Activated CD8-positive, alpha-beta memory T cell treated with anti-CD3 and anti-CD28 coated beads, Interleukin-2, amount 10 ng/mL, durations not matched to agents 7 days and 5 days (primary cell): ENCODE measurements at regions not wholly inside any gene's neighbourhood (a gene's known extent, or its start where the extent isn't known, plus 50 kb on each side); places are given as distances from the start of the nearest gene placed in this dataset.
"Not testable (repeated sequence)": the region's sequence is repeated elsewhere in the genome, so short reads cannot be mapped to it uniquely, and the experiment has no call there.

Experiments
- ATAC-seq: fragments of 150-1000 bp; cut with Tn5 transposase; one replicate; pipeline ENCODE4 v1.10.0; 2021; ENCODE audit warnings: moderate library complexity
- CTCF ChIA-PET: fragments of 350-600 bp; sonication (Branson Sonifier 250); formaldehyde crosslinking; loops from one replicate; lab custom pipeline; 2021; ENCODE audit warnings: antibody characterized with exemption; lab: Charles Lee
- DNase-seq: peaks from one replicate; pipeline ENCODE4 v3.0.0-alpha.2; 2020
- H3K27ac Mint-ChIP-seq: one replicate; pipeline ENCODE4 v1.8.0; 2021; ENCODE audit warnings: mild to moderate bottlenecking, mixed read lengths
- H3K27me3 Mint-ChIP-seq: one replicate; pipeline ENCODE4 v1.8.0; 2021; ENCODE audit warnings: mixed read lengths
- H3K36me3 Mint-ChIP-seq: one replicate; pipeline ENCODE4 v1.8.0; 2021; ENCODE audit warnings: mild to moderate bottlenecking, mixed read lengths
- H3K4me1 Mint-ChIP-seq: one replicate; pipeline ENCODE4 v1.8.0; 2021; ENCODE audit warnings: mixed read lengths
- H3K4me3 Mint-ChIP-seq: one replicate; pipeline ENCODE4 v1.8.0; 2021; ENCODE audit warnings: mild to moderate bottlenecking, moderate library complexity, mixed read lengths
- H3K9me3 Mint-ChIP-seq: one replicate; pipeline ENCODE4 v1.8.0; 2022; ENCODE audit warnings: low read depth, mixed read lengths

DNA sequence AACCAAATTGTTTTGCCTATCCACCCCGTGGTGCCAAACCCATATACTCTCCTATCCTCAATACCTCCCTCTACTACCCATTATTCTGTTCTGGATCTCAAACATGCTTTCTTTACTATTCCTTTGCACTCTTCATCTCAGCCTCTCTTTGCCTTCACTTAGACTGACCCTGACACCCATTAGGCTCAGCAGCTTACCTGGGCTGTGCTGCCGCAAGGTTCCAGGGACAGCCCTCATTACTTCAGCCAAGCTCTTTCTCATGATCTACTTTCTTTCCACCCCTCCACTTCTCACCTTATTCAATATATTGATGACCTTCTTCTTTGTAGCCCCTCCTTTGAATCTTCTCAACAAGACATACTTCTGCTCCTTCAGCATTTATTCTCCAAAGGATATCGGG lies 517.9 kb downstream of the IRS2 start:
- H3K9me3 Mint-ChIP-seq, DNase-seq, H3K4me1 Mint-ChIP-seq, H3K27me3 Mint-ChIP-seq, CTCF ChIA-PET, H3K27ac Mint-ChIP-seq, H3K4me3 Mint-ChIP-seq, ATAC-seq, H3K36me3 Mint-ChIP-seq: not testable (repeated sequence)

- DNase-seq, H3K27me3 Mint-ChIP-seq, H3K36me3 Mint-ChIP-seq, CTCF ChIA-PET, H3K9me3 Mint-ChIP-seq, H3K27ac Mint-ChIP-seq, H3K4me1 Mint-ChIP-seq, ATAC-seq, H3K4me3 Mint-ChIP-seq: not testable (repeated sequence)
Observed at GRCh38 chr13:109267400-109267799, 519.0 kb downstream of the IRS2 start.

- H3K27ac Mint-ChIP-seq, H3K4me1 Mint-ChIP-seq, H3K36me3 Mint-ChIP-seq, H3K27me3 Mint-ChIP-seq, CTCF ChIA-PET, H3K4me3 Mint-ChIP-seq, ATAC-seq, DNase-seq, H3K9me3 Mint-ChIP-seq: not testable (repeated sequence)
Observed at GRCh38 chr13:109265438-109265742, 521.0 kb downstream of the IRS2 start.

DNA sequence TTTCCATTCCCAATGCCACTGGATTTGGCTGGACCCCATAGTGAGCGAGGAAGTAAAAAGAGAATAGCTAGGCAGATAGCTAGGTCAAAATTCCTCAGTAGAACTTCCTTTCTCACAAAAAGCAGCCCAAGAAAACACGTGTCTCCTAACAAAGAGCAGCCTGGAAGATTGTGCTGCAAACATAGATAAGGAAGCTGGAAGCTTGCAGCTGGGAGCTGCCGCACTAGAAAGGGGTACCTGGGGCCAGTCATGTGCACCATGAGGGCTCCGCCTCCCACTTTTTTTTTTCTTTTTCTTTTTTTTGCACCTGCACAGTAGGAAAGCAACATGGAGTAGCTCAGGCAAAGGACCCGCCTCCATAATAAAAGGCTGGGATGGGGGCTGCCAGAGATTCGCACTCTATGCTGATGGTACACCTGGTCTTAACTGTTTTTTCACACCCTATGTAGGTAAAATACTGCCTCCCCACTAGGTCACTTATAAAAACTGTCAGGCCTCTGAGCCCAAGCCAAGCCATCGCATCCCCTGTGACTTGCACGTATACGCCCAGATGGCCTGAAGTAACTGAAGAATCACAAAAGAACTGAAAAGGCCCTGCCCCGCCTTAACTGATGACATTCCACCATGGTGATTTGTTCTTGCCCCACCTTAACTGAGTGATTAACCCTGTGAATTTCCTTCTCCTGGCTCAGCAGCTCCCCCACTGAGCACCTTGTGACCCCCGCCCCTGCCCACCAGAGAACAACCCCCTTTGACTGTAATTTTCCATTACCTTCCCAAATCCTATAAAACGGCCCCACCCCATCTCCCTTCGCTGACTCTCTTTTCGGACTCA lies 521.6 kb downstream of the IRS2 start:
- ATAC-seq, H3K9me3 Mint-ChIP-seq, H3K4me1 Mint-ChIP-seq, CTCF ChIA-PET, DNase-seq, H3K27ac Mint-ChIP-seq, H3K36me3 Mint-ChIP-seq, H3K27me3 Mint-ChIP-seq, H3K4me3 Mint-ChIP-seq: not testable (repeated sequence)

DNA sequence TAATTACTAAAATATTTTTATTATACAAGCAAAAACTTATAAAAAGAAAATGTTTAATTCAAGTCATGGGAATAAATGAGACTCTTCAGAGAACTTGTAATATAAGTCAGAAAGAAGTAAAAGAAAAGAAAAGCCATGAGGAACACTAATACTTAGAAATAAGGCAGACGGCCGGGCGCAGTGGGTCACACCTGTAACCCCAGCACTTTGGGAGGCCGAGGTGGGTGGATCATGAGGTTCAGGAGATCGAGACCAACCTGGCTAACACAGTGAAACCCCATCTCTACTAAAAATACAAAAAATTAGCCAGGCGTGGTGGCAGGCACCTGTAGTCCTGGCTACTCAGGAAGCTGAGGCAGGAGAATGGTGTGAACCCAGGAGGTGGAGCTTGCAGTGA lies 528.6 kb downstream of the IRS2 start:
- H3K9me3 Mint-ChIP-seq, H3K4me1 Mint-ChIP-seq, H3K4me3 Mint-ChIP-seq, ATAC-seq, H3K27ac Mint-ChIP-seq, H3K36me3 Mint-ChIP-seq, CTCF ChIA-PET, H3K27me3 Mint-ChIP-seq, DNase-seq: not testable (repeated sequence)
